ENCODE measurements at regions not wholly inside any gene's neighbourhood (a gene's known extent, or its start where the extent isn't known, plus 50 kb on each side); places are given as distances from the start of the nearest gene placed in this dataset.

- TF ChIP-seq CTCF (IDR thresholded peaks at IDR 0.05) (no peak), EP300 (IDR thresholded peaks at IDR 0.05) (no peak), POLR2AphosphoS5 (IDR thresholded peaks at IDR 0.05) (no peak)
These were observed 148.3 kb downstream of the TBX5 start for GRCh38 chr12:114257687-114258086.
